ENCODE measurements at regions not wholly inside any gene's neighbourhood (a gene's known extent, or its start where the extent isn't known, plus 50 kb on each side); places are given as distances from the start of the nearest gene placed in this dataset.

DNA sequence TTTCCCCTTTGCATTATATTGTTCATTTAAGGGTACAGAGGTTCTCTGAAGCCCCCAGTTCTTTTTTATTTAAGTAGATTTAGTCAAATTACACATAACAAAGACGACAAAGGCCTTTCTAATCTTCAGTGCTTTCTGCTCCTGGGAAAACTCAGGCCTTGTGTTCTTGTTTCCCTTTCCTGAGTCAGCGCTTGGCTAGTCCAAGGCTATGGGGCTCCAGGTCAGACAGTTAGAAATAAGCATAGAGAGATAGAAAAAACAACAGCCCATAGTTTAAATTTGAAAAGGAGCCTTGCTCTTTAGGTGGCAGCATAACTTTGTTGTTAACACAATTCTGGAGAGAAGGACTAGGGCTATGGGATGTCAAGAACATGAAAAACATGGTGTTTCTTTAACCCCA is 97.3 kb downstream of the PPP1R2C start:
- TF ChIP-seq, protein P1, sequence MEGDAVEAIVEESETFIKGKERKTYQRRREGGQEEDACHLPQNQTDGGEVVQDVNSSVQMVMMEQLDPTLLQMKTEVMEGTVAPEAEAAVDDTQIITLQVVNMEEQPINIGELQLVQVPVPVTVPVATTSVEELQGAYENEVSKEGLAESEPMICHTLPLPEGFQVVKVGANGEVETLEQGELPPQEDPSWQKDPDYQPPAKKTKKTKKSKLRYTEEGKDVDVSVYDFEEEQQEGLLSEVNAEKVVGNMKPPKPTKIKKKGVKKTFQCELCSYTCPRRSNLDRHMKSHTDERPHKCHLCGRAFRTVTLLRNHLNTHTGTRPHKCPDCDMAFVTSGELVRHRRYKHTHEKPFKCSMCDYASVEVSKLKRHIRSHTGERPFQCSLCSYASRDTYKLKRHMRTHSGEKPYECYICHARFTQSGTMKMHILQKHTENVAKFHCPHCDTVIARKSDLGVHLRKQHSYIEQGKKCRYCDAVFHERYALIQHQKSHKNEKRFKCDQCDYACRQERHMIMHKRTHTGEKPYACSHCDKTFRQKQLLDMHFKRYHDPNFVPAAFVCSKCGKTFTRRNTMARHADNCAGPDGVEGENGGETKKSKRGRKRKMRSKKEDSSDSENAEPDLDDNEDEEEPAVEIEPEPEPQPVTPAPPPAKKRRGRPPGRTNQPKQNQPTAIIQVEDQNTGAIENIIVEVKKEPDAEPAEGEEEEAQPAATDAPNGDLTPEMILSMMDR (IDR thresholded peaks at IDR 0.05) = no peak
- no peak for TF ChIP-seq POLR2AphosphoS5 (IDR thresholded peaks at IDR 0.05; ENCODE audit: insufficient read depth in 1 of 2, low read depth in 1 of 2)
- TF ChIP-seq POLR2A (IDR thresholded peaks at IDR 0.05) = no peak

All from vagina (tissue), 2 donors.